Neural cell (in vitro differentiated cells): ENCODE measurements at regions not wholly inside any gene's neighbourhood (a gene's known extent, or its start where the extent isn't known, plus 50 kb on each side); places are given as distances from the start of the nearest gene placed in this dataset.

Source experiments
- H2AFZ ChIP-seq: fragments of 200-600, 300-800 bp; sonication (generic), shearing (Covaris generic); 2 replicates; pipeline ENCODE4 v1.6.0; 2014; ENCODE audit warnings: low read depth, mild to moderate bottlenecking, antibody characterized with exemption, low read length, moderate library complexity
- H3F3A ChIP-seq: fragments of 200-600 bp; shearing (Covaris generic); 2 replicates; pipeline ENCODE4 v1.6.1; 2016; ENCODE audit warnings: mild to moderate bottlenecking, moderate library complexity, mixed read lengths, antibody characterized with exemption, low read length; ENCODE audit not compliant: insufficient read depth, poor library complexity, severe bottlenecking
- H3K27ac ChIP-seq: fragments of 200-600, 300-800 bp; sonication (generic), shearing (Covaris generic); 2 replicates; pipeline ENCODE4 v1.5.1; 2014; ENCODE audit warnings: mild to moderate bottlenecking, low read length, moderate library complexity
- H3K27me3 ChIP-seq: fragments of 300-800, 200-600 bp; sonication (generic), shearing (Covaris generic); 2 replicates; pipeline ENCODE4 v1.6.0; 2014; ENCODE audit warnings: mild to moderate bottlenecking, low read depth, low read length, moderate library complexity; ENCODE audit not compliant: insufficient read depth
- H3K36me3 ChIP-seq: fragments of 300-800, 200-600 bp; sonication (generic), shearing (Covaris generic); 2 replicates; pipeline ENCODE4 v1.5.1; 2014; ENCODE audit warnings: mild to moderate bottlenecking, antibody characterized with exemption, low read length, moderate library complexity; ENCODE audit not compliant: insufficient read depth
- H3K4me2 ChIP-seq: fragments of 300-800, 200-600 bp; sonication (generic), shearing (Covaris generic); 2 replicates; pipeline ENCODE4 v1.6.0; 2014; ENCODE audit warnings: mild to moderate bottlenecking, low read length
- H3K4me3 ChIP-seq: fragments of 300-800, 200-600 bp; sonication (generic), shearing (Covaris generic); 2 replicates; pipeline ENCODE4 v1.5.1; 2014; ENCODE audit warnings: mild to moderate bottlenecking, low read length, moderate library complexity
- H3K79me2 ChIP-seq: fragments of 200-600 bp; shearing (Covaris generic); replicated peaks from 2 replicates; pipeline ENCODE4 v1.6.0; 2014; ENCODE audit warnings: mild to moderate bottlenecking, low read length, moderate library complexity; ENCODE audit not compliant: insufficient read depth
- H3K9ac ChIP-seq: fragments of 300-800, 200-600 bp; sonication (generic), shearing (Covaris generic); 2 replicates; pipeline ENCODE4 v1.6.1; 2016; ENCODE audit warnings: mild to moderate bottlenecking, low read length, mixed read lengths
- H3K9me2 ChIP-seq: fragments of 200-600 bp; shearing (Covaris generic); 2 replicates; pipeline ENCODE4 v1.6.1; 2016; ENCODE audit warnings: mild to moderate bottlenecking, low read length, mixed read lengths; ENCODE audit not compliant: insufficient read depth
- H3K9me3 ChIP-seq: fragments of 200-600, 300-800 bp; sonication (generic), shearing (Covaris generic); 2 replicates; pipeline ENCODE4 v1.6.1; 2016; ENCODE audit warnings: mild to moderate bottlenecking, mixed run types, low read length, moderate library complexity, mixed read lengths
- H4K20me1 ChIP-seq: fragments of 200-600 bp; shearing (Covaris generic); 2 replicates; pipeline ENCODE4 v1.6.1; 2016; ENCODE audit warnings: mild to moderate bottlenecking, mixed run types; ENCODE audit not compliant: insufficient read depth
- EP300 ChIP-seq: fragments of 450-650 bp; conservative IDR thresholded peaks from 2 replicates; pipeline ENCODE4 v1.6.1; 2014; ENCODE audit warnings: antibody characterized with exemption, mild to moderate bottlenecking, moderate library complexity; ENCODE audit not compliant: poor library complexity, severe bottlenecking
- EZH2 ChIP-seq: fragments of 200-600, 300-800 bp; shearing (Covaris generic), sonication (generic); IDR thresholded peaks from 2 replicates; pipeline ENCODE4 v1.6.1; 2014; ENCODE audit warnings: antibody characterized with exemption, low read length, borderline replicate concordance, mild to moderate bottlenecking; ENCODE audit not compliant: insufficient read depth, poor library complexity, severe bottlenecking
- MXI1 ChIP-seq: fragments of 450-650 bp; conservative IDR thresholded peaks from 2 replicates; pipeline ENCODE4 v1.6.1; 2014; ENCODE audit warnings: antibody characterized with exemption, mild to moderate bottlenecking; ENCODE audit not compliant: poor library complexity, severe bottlenecking
- POLR2AphosphoS5 ChIP-seq: IDR thresholded peaks from 2 replicates; pipeline ENCODE4 v1.6.1; 2012
- RAD21 ChIP-seq: fragments of 450-650 bp; conservative IDR thresholded peaks from 2 replicates; pipeline ENCODE4 v1.6.1; 2014; ENCODE audit warnings: antibody characterized with exemption, mild to moderate bottlenecking, moderate library complexity
- SMC3 ChIP-seq: fragments of 450-650 bp; conservative IDR thresholded peaks from 2 replicates; pipeline ENCODE4 v1.6.1; 2014; ENCODE audit warnings: antibody characterized with exemption, mild to moderate bottlenecking, moderate library complexity; ENCODE audit not compliant: poor library complexity
- TAF1 ChIP-seq: IDR thresholded peaks from 2 replicates; pipeline ENCODE4 v1.6.1; 2012; ENCODE audit warnings: low read depth
- TF ChIP-seq, protein P1 (sequence below): fragments of 450-650 bp; IDR thresholded peaks from 2 replicates; pipeline ENCODE4 v1.5.1; 2014; ENCODE audit warnings: antibody characterized with exemption, mild to moderate bottlenecking, moderate library complexity; ENCODE audit not compliant: poor library complexity, severe bottlenecking
- TF ChIP-seq, protein P2 (sequence below): IDR thresholded peaks from 2 replicates; pipeline ENCODE4 v1.6.1; 2012; ENCODE audit warnings: borderline replicate concordance

DNA sequence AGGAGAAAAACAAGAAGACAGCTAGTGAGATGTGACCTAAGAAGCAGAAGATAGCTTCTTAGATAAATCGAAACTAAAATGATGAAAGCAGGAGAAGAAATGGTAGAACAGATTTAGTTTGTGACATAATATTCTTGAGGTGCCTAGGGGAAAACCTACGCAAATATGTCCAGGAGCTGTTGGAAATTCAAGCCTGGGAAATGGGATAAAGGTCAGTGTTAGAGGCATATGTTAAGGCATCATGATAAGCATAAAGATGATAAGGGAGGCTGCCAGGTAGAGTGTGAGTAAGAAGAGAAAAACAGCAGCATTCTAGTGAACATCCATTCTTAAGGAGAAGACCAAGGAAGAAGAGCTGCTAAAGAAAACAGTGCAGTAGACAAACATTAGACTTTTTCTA, 109.6 kb upstream of the LGR5 start:
- Histone ChIP-seq H3K27me3 (no peaks in the 10 kb centered on the region), H4K20me1 (no peaks in the 10 kb centered on the region), H3K9me2 (no peaks in the 10 kb centered on the region), H2AFZ (no peak overlapping the region), H3K9ac (no peak overlapping the region), H3F3A (no peaks in the 10 kb centered on the region), H3K27ac (no peak overlapping the region), H3K36me3 (no peaks in the 10 kb centered on the region), H3K4me3 (no peak overlapping the region), H3K4me2 (no peak overlapping the region), H3K79me2 (no peaks in the 10 kb centered on the region), H3K9me3 (no peaks in the 10 kb centered on the region)
- TF ChIP-seq TAF1 (no peak), EZH2 (no peak), POLR2AphosphoS5 (no peak), MXI1 (no peak), SMC3 (no peak)

DNA sequence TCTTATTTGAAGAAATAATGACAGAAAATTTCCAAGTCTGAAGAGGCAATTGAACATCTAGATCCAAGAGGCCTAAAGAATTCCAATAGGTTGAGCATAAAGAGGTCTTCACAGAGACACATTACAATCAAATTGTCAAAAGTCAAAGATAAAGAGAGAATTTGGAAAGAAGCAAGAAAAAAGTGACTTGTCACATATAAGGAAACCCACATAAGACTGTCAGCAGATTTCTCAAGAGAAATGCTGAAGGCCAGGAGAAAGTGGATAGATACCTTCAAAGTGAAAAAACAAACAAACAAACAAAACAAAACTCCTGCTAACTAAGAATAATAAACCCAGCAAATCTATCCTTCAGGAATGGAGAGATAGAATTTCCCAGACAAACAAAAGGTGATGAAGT, 118.1 kb upstream of the LGR5 start:
- H3K4me2 ChIP-seq: no peak overlapping the region
- H3F3A ChIP-seq: no peaks in the 10 kb centered on the region
- H2AFZ ChIP-seq: no peak overlapping the region
- no peak overlapping the region for H3K4me3 ChIP-seq
- no peaks in the 10 kb centered on the region for H3K27me3 ChIP-seq
- H4K20me1 ChIP-seq: no peaks in the 10 kb centered on the region
- H3K79me2 ChIP-seq: no peaks in the 10 kb centered on the region
- H3K9ac ChIP-seq: no peak overlapping the region
- peaks cover 18% of the 10 kb centered on the region for H3K9me3 ChIP-seq
- TF ChIP-seq POLR2AphosphoS5 (no peak), RAD21 (no peak), SMC3 (no peak), TAF1 (no peak), EZH2 (no peak), MXI1 (no peak), EP300 (no peak)
- TF ChIP-seq, protein P1, sequence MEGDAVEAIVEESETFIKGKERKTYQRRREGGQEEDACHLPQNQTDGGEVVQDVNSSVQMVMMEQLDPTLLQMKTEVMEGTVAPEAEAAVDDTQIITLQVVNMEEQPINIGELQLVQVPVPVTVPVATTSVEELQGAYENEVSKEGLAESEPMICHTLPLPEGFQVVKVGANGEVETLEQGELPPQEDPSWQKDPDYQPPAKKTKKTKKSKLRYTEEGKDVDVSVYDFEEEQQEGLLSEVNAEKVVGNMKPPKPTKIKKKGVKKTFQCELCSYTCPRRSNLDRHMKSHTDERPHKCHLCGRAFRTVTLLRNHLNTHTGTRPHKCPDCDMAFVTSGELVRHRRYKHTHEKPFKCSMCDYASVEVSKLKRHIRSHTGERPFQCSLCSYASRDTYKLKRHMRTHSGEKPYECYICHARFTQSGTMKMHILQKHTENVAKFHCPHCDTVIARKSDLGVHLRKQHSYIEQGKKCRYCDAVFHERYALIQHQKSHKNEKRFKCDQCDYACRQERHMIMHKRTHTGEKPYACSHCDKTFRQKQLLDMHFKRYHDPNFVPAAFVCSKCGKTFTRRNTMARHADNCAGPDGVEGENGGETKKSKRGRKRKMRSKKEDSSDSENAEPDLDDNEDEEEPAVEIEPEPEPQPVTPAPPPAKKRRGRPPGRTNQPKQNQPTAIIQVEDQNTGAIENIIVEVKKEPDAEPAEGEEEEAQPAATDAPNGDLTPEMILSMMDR: no peak
- TF ChIP-seq, protein P2, sequence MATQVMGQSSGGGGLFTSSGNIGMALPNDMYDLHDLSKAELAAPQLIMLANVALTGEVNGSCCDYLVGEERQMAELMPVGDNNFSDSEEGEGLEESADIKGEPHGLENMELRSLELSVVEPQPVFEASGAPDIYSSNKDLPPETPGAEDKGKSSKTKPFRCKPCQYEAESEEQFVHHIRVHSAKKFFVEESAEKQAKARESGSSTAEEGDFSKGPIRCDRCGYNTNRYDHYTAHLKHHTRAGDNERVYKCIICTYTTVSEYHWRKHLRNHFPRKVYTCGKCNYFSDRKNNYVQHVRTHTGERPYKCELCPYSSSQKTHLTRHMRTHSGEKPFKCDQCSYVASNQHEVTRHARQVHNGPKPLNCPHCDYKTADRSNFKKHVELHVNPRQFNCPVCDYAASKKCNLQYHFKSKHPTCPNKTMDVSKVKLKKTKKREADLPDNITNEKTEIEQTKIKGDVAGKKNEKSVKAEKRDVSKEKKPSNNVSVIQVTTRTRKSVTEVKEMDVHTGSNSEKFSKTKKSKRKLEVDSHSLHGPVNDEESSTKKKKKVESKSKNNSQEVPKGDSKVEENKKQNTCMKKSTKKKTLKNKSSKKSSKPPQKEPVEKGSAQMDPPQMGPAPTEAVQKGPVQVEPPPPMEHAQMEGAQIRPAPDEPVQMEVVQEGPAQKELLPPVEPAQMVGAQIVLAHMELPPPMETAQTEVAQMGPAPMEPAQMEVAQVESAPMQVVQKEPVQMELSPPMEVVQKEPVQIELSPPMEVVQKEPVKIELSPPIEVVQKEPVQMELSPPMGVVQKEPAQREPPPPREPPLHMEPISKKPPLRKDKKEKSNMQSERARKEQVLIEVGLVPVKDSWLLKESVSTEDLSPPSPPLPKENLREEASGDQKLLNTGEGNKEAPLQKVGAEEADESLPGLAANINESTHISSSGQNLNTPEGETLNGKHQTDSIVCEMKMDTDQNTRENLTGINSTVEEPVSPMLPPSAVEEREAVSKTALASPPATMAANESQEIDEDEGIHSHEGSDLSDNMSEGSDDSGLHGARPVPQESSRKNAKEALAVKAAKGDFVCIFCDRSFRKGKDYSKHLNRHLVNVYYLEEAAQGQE: no peak
- no peak overlapping the region for H3K27ac ChIP-seq
- H3K9me2 ChIP-seq: no peaks in the 10 kb centered on the region
- H3K36me3 ChIP-seq: no peaks in the 10 kb centered on the region
